Fibroblast of villous mesenchyme (primary cell): ENCODE measurements at regions not wholly inside any gene's neighbourhood (a gene's known extent, or its start where the extent isn't known, plus 50 kb on each side); places are given as distances from the start of the nearest gene placed in this dataset.
A peak's percentile ranks its signal among the peaks of the same experiment; 100 is the strongest.

Source experiments
- DNase-seq: peaks from one replicate; pipeline ENCODE4 v3.0.0-alpha.2; 2010; ENCODE audit warnings: low read depth
- H3K4me3 ChIP-seq: 2 replicates; pipeline ENCODE4 v1.5.1; 2011; ENCODE audit warnings: low read depth, mild to moderate bottlenecking, low read length
- TF ChIP-seq, protein P1 (sequence below): IDR thresholded peaks from 2 replicates; pipeline ENCODE4 v1.5.1; 2012; ENCODE audit warnings: low read depth, mild to moderate bottlenecking, low read length; ENCODE audit not compliant: insufficient read depth

- TF ChIP-seq, protein P1, sequence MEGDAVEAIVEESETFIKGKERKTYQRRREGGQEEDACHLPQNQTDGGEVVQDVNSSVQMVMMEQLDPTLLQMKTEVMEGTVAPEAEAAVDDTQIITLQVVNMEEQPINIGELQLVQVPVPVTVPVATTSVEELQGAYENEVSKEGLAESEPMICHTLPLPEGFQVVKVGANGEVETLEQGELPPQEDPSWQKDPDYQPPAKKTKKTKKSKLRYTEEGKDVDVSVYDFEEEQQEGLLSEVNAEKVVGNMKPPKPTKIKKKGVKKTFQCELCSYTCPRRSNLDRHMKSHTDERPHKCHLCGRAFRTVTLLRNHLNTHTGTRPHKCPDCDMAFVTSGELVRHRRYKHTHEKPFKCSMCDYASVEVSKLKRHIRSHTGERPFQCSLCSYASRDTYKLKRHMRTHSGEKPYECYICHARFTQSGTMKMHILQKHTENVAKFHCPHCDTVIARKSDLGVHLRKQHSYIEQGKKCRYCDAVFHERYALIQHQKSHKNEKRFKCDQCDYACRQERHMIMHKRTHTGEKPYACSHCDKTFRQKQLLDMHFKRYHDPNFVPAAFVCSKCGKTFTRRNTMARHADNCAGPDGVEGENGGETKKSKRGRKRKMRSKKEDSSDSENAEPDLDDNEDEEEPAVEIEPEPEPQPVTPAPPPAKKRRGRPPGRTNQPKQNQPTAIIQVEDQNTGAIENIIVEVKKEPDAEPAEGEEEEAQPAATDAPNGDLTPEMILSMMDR = no peak
- no peak for DNase-seq
- no peak overlapping the region for H3K4me3 ChIP-seq
Observed at GRCh38 chr2:45134014-45134413, 124.8 kb upstream of the SIX2 start.

DNA sequence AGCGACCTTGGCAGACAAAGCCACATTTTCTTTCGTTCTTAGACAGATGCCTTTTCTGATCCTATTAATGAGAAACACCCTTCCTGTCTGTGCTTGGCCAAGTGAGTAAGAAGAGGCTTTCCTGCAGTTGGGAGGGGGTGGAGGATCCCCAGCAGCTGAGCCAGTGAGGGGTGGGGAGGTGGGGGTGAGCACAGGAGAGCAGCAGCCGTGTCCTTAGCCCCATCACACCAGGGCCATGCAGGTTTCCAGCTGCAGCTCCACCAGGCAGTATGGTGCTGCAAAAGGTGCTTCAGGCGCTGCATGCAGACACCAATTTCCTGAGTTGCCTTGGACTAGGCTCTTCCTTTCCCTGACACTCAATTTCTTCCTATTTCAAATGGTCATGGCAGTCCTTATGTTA is 123.3 kb upstream of the SIX2 start:
- H3K4me3 ChIP-seq = no peak overlapping the region
- no peak for DNase-seq
- TF ChIP-seq, protein P1 = no peak

- TF ChIP-seq, protein P1 = no peak
- no peak for DNase-seq
- no peak overlapping the region for H3K4me3 ChIP-seq
Observed at GRCh38 chr2:45131587-45131986, 122.3 kb upstream of the SIX2 start.

DNA sequence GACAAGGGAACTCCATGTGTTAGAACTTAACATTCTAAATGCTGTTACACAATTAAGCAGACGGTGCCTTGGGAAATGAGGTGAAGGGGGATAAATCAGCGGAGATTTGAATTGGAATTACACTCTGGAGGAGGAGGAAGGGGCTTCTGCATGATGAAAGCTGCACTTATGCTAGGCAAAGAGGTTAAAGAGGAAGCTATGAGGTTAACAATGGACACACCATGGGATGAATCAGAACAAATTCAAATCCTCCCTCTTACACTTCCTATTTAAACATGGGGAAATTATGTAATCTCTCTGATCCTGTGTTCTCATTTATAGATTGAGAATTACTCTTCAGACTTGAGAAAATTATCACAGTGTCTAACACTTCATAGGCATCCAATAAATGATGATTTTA is 121.5 kb upstream of the SIX2 start:
- no peak overlapping the region for H3K4me3 ChIP-seq
- TF ChIP-seq, protein P1 = no peak
- no peak for DNase-seq

GRCh38 chr2:45128580-45128997 is 119.3 kb upstream of the SIX2 start:
- TF ChIP-seq, protein P1 = no peak
- peak; percentile 91 for DNase-seq
- H3K4me3 ChIP-seq = no peak overlapping the region

- no peak overlapping the region for H3K4me3 ChIP-seq
Observed at GRCh38 chr2:45127891-45128290, 118.6 kb upstream of the SIX2 start.

GRCh38 chr2:45127321-45127720 is 118.1 kb upstream of the SIX2 start:
- H3K4me3 ChIP-seq = no peak overlapping the region
- DNase-seq = no peak
- TF ChIP-seq, protein P1 = no peak

More at GRCh38 chr2:45127891-45128290, 118.6 kb upstream of the SIX2 start:
- TF ChIP-seq, protein P1 = no peak
- no peak for DNase-seq
